GM19023 (cell line): ENCODE measurements at regions not wholly inside any gene's neighbourhood (a gene's known extent, or its start where the extent isn't known, plus 50 kb on each side); places are given as distances from the start of the nearest gene placed in this dataset.
"Not testable (repeated sequence)": the region's sequence is repeated elsewhere in the genome, so short reads cannot be mapped to it uniquely, and the experiment has no call there.

Source experiments
- ATAC-seq: cut with Tn5 transposase; IDR thresholded peaks from one replicate; pipeline ENCODE4 v1.9.1; 2021; ENCODE audit warnings: mild to moderate bottlenecking, moderate library complexity; ENCODE audit not compliant: unreplicated experiment

GRCh38 chr10:57706576-57707299 is 561.0 kb downstream of the IPMK start:
- ATAC-seq, result no peak

DNA sequence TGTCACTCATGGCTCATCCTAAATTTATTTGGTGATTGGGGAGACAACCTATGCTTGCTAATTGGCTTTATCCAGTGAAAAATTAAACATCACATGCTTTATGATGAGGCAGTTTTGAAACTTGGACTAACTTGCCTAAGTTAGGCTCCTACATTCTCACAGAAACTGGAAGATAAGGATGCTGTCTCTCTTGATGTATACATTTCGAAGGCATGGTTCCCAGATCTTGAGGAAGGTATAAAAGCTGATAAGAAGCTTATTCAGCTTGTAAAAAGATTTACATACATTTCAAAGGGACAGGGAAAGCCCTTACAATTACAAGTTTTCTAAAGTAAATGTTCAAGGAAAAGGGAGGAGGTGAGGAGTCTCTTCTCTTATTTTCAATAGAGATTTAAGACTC is 561.7 kb downstream of the IPMK start:
- ATAC-seq, result no peak

- ATAC-seq, result no peak
These were observed 567.8 kb downstream of the IPMK start for GRCh38 chr10:57699944-57700343.

DNA sequence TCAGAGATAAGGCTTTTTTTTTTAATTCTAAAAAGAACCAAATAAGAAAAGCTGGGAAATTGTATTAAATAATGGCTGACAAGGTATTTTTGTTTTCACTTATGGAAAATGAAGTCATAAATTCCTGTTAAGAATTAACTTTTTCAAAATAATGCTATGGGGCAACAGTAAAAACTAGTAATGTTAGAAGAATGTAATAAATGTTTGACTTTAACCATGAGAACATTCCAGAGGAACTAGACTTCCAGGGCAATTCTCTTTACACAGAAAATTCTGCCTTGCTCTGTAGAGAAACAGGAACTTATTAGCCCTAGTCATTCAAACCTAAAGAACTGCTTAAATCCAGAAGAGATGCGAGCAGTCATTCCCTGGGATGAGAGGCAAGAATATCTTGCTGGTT is 571.1 kb downstream of the IPMK start:
- no peak for ATAC-seq

DNA sequence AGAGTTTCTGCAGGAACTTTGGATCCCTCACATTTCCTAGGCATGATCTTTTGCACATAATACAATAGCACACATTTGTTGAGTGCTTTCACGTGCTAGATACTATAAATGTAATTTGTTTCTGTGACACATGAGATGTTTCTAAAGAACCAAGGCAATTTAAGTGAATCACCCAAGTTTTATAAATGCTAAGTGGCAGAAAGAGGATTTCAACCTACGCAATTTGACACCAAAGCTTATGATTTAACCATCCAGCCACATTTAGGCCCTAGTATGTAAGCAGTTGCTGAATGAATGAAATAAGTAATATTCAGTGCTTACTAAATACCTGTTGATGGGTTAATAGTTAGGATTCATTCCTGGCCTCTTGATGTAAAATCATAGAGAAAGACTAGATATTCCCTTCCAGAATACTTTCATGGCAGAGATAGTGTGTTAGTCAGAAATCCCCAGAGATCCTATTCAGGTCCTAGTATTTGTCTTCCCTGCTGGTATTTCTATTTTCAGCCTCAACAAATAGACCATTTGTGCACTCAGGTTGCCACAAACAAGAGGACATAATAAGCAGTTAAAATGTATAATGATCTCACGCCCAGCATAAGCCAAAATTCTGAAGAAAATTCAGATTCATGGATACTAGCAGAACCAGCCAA is 572.6 kb downstream of the IPMK start:
- ATAC-seq, result no peak

GRCh38 chr10:57692255-57692980 is 575.3 kb downstream of the IPMK start:
- ATAC-seq, result no peak

DNA sequence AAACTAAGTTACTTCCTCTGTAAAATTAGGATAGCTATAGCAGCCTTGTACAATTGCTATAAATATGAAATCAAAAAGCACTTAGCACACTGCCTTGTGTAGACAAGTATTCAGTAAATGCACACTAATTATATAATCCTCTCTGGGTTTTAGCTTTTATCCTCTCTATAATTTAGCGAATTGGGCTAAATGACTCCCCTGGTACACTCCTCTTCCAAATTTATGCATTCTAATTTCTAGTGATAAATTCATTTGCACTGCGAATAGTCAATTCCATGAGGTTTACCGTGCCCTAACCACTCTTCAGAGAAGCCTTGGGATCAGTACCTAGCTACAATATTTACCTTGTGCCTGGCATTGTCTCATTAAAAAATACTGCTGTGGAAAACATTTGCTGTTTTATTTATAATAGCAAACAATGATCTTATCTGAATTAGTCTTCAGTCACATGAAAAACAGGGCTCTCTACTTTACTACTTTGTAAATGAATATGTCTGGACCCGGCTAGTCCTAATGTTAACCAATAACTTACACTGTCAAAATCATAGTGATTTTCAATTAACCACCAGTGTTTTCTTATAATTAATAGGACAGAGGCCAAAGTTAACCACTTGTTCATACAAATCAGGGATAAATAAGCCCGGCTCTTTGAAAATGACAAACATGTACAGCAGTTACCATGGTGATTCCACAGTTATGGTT is 577.9 kb downstream of the IPMK start:
- no peak for ATAC-seq

GRCh38 chr10:57679916-57680315 is 587.8 kb downstream of the IPMK start:
- ATAC-seq, result no peak

- ATAC-seq, result no peak
These were observed 592.6 kb downstream of the IPMK start for GRCh38 chr10:57675125-57675524.

DNA sequence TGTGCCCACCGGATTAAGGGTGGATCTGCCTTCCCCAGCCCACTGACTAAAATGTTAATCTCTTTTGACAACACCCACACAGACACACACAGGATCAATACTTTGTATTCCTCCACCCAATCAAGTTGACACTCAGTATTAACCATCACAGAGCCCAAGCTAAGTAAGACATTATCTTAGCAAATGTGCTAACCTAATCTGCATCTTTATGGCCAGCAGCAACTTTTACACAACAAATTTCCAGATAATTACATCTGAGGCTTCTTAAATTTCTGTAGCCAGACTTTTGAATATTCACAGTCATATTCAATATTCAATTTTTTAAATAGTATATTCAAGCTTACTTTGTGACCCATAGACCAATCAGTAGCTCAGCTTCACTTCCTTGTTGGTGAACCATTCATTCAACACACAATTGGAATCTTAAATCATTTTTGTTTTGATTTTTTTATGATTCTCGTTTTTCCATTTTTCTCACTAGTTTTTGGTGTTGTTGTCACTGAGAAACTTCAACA is 594.2 kb downstream of the IPMK start:
- no peak for ATAC-seq

DNA sequence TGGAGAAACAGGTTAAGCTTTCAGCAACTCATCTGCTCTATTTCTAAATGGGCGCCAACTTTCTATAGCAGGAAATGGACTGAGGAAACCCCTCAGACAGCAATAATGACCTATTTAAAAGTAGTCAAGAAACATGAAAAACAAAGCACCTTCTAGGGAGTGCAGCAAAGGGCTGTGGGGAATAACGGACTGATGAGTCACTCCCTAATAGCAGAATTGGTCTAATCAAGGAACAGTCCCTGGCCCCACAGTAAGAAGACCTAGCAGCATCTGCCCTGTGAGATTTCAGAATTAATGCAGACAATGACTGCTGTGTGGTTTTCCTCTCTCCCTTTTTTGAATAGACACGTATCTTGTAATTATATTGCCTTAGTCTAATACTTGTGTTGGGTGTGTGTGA is 602.9 kb downstream of the IPMK start:
- no peak for ATAC-seq

- no peak for ATAC-seq
These were observed 604.3 kb downstream of the IPMK start for GRCh38 chr10:57663401-57663800.

- ATAC-seq, result no peak
These were observed 606.5 kb downstream of the IPMK start for GRCh38 chr10:57661206-57661605.

- peak; percentile 95 for ATAC-seq
These were observed 610.4 kb downstream of the IPMK start for GRCh38 chr10:57657164-57657765.

DNA sequence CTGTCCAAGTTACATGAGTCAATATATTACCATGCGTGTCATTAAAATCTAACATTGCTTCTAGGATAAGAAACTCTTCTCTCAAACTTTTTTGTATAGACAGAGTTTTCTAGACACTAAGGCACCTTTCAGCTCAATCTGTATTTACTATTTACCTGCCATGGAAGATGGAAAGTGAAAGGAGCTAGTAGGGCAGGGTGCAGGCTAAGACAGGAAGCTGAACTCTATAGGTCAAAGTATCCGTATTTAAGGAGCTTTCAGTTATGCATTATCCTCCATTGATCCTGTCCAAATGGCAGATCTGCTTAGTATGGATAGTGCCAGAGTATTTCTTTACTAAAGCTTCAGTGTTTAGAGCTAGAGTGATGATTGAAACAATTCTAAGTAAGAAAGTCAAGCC is 612.8 kb downstream of the IPMK start:
- no peak for ATAC-seq

- not testable (repeated sequence) for ATAC-seq
These were observed 622.6 kb downstream of the IPMK start for GRCh38 chr10:57645108-57645507.

GRCh38 chr10:57638411-57638810 is 629.3 kb downstream of the IPMK start:
- ATAC-seq, result no peak

DNA sequence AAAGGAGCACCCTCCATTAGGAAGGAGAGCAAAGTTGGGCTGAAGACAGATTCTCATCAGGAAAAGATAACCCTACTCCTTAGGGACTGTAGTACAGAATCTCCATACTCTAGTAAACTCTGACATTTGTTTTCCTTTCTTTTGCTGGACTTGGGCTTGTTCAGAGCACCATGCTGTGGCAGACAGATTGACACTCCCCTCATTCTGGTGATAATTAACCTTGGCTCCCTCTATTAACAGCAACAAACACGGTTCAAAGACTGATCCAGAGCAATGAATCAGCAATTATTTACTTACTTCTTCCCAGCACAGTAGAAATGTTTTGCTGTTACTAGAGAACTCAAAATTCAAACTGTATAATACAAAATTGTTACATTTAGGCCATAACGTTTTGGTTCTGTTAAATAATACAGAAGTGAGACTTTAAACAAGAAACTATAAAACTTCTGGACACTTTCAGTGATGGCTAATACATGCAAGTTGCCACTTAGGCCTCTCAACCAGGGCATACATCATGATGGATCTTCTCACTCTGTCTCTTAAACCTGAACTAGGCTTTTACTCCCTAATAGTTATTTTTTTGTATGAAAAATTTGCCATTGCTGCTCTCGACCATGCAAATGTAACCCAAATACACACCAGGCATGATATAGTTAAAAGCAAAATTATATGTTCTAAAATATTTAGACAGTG is 639.0 kb downstream of the IPMK start:
- no peak for ATAC-seq

GRCh38 chr10:57627642-57628178 is 640.0 kb downstream of the IPMK start:
- ATAC-seq, result no peak
